Duodenal mucosa (tissue), 2 donors: ENCODE measurements at regions not wholly inside any gene's neighbourhood (a gene's known extent, or its start where the extent isn't known, plus 50 kb on each side); places are given as distances from the start of the nearest gene placed in this dataset.

Source experiments
- H3K27ac ChIP-seq: one replicate; pipeline ENCODE4 v1.7.0; 2013; ENCODE audit warnings: low read depth, low read length
- H3K27me3 ChIP-seq, 2 donors: one replicate each; pipeline ENCODE4 v1.7.0; 2013; ENCODE audit warnings: low read length in 2 of 2, control low read depth in 1 of 2; ENCODE audit not compliant: insufficient read depth in 2 of 2, control insufficient read depth in 1 of 2
- H3K36me3 ChIP-seq, 2 donors: one replicate each; pipeline ENCODE4 v1.7.0; 2013; ENCODE audit warnings: low read length in 2 of 2, control low read depth in 1 of 2; ENCODE audit not compliant: insufficient read depth in 2 of 2, control insufficient read depth in 1 of 2
- H3K4me1 ChIP-seq, 2 donors: one replicate each; pipeline ENCODE4 v1.7.0; 2013; ENCODE audit warnings: low read length in 2 of 2, control low read depth in 1 of 2; ENCODE audit not compliant: insufficient read depth in 2 of 2, control insufficient read depth in 1 of 2
- H3K4me3 ChIP-seq, 2 donors: one replicate each; pipeline ENCODE4 v1.7.0; 2013; ENCODE audit warnings: low read length in 2 of 2, low read depth in 1 of 2
- H3K9ac ChIP-seq, 2 donors: one replicate each; pipeline ENCODE4 v1.7.0; 2013; ENCODE audit warnings: low read length in 2 of 2, low read depth in 1 of 2
- H3K9me3 ChIP-seq, 2 donors: one replicate each; pipeline ENCODE4 v1.7.0; 2013; ENCODE audit warnings: low read length in 2 of 2, control low read depth in 1 of 2; ENCODE audit not compliant: control insufficient read depth in 1 of 2

- Histone ChIP-seq H3K4me1 (no peaks in the 10 kb centered on the region), H3K36me3 (no peaks in the 10 kb centered on the region), H3K27ac (no peak overlapping the region), H3K9ac (no peak overlapping the region), H3K9me3 (no peaks in the 10 kb centered on the region), H3K27me3 (no peaks in the 10 kb centered on the region), H3K4me3 (no peak overlapping the region)
These were observed 481.9 kb downstream of the GJA1 start for GRCh38 chr6:121917263-121917829.

GRCh38 chr6:121917834-121918559, 481.5 kb upstream of the HSF2 start:
- H3K4me3 ChIP-seq = no peak overlapping the region
- H3K9me3 ChIP-seq = no peaks in the 10 kb centered on the region
- H3K27me3 ChIP-seq = no peaks in the 10 kb centered on the region
- H3K36me3 ChIP-seq = no peaks in the 10 kb centered on the region
- no peak overlapping the region for H3K27ac ChIP-seq
- H3K4me1 ChIP-seq = no peaks in the 10 kb centered on the region
- H3K9ac ChIP-seq = no peak overlapping the region

DNA sequence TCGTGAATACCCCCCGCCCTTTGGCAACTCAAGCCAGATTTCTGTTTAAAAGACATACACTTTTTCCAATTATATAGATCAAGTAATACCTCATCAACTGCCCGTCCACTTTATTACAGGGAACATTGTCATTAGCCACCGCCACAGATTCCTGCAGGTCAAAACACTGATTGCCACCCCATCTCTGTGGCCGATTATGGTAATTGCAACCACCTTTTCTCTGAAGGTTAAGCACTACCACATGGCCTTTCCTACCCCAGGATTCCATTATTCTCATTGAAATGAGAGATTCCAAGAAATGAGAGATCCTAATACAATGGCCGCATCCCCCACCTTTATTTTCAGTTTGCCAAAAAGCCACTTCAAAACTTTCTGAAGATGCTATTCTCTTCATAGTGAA, 478.8 kb upstream of the HSF2 start:
- Histone ChIP-seq H3K27me3 (no peaks in the 10 kb centered on the region), H3K4me1 (no peaks in the 10 kb centered on the region), H3K4me3 (no peak overlapping the region), H3K36me3 (no peaks in the 10 kb centered on the region), H3K27ac (no peak overlapping the region), H3K9ac (no peak overlapping the region), H3K9me3 (no peaks in the 10 kb centered on the region)

- Histone ChIP-seq H3K9me3 (no peaks in the 10 kb centered on the region), H3K27me3 (no peaks in the 10 kb centered on the region), H3K36me3 (no peaks in the 10 kb centered on the region), H3K4me1 (no peaks in the 10 kb centered on the region), H3K27ac (no peak overlapping the region), H3K4me3 (no peak overlapping the region), H3K9ac (no peak overlapping the region)
These were observed 474.4 kb upstream of the HSF2 start for GRCh38 chr6:121925024-121925423.

- no peaks in the 10 kb centered on the region for H3K9me3 ChIP-seq
- no peak overlapping the region for H3K27ac ChIP-seq
- no peak overlapping the region for H3K4me3 ChIP-seq
- H3K27me3 ChIP-seq = no peaks in the 10 kb centered on the region
- no peak overlapping the region for H3K9ac ChIP-seq
- no peaks in the 10 kb centered on the region for H3K36me3 ChIP-seq
- no peaks in the 10 kb centered on the region for H3K4me1 ChIP-seq
These were observed 473.8 kb upstream of the HSF2 start for GRCh38 chr6:121925534-121926255.

DNA sequence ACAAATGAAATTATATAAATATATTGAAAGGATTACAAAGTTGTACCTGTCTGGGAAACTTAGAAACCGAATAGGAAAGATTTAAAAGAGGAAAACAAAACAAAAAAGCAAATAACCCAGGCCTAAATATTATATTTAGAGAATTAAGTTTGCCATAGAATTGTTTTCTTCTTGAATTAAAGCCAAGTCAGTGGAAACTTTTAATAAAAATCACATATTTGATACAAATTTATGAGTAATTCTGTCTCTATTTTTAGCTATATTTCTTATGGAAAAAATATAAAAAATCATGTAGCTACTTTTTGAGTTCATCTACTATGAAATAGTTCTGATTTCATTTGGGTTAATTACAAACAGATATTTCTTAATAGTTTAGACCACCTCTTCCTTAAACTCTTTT, 470.2 kb upstream of the HSF2 start:
- Histone ChIP-seq H3K4me3 (no peak overlapping the region), H3K9ac (no peak overlapping the region), H3K9me3 (no peaks in the 10 kb centered on the region), H3K27me3 (no peaks in the 10 kb centered on the region), H3K4me1 (no peaks in the 10 kb centered on the region), H3K36me3 (no peaks in the 10 kb centered on the region), H3K27ac (no peak overlapping the region)

DNA sequence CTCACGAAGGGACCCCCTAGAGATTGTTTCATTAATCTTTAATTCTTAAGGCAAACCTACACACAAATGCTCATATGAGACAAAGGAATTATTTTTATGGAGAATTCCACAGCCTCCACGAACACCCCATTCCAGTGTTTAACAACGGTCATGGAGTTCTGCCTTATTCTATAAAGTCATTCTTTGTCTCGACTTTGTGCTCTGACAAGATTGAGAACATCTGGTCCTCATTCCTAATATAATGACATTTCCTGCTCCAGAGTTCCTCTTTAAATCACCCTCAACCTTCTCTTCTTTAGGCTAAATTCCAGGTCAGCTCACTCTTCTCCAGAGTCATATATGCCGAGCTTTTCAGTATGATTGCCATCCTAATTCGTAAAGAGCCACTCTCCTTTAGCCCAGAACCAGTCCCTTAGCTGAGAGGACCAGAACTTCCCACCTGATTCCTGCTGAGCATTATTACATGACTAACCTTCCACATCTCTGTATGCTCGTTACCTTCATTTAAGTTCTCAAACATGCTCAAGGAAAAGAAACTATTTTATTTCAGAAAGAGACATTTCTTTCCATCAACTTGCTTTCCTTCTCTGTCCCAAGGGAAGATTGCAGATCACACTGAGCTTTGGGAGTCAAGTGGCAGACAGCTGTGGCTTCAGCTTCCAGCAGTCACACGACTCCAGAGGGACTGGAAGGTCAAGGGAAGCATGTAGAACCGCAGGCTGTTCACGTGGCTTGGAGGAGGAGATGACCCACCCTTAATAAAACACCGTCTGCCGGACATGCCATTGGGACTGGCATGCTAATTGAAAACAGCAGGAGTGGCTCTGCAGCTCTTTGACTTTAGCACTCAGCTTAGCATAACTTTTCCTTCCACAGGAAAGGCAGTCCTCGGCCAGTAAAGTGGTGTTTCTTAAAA, 467.1 kb upstream of the HSF2 start:
- Histone ChIP-seq H3K36me3 (no peaks in the 10 kb centered on the region), H3K27ac (no peak overlapping the region), H3K4me1 (no peaks in the 10 kb centered on the region), H3K9me3 (no peaks in the 10 kb centered on the region), H3K27me3 (no peaks in the 10 kb centered on the region), H3K9ac (no peak overlapping the region), H3K4me3 (no peak overlapping the region)

DNA sequence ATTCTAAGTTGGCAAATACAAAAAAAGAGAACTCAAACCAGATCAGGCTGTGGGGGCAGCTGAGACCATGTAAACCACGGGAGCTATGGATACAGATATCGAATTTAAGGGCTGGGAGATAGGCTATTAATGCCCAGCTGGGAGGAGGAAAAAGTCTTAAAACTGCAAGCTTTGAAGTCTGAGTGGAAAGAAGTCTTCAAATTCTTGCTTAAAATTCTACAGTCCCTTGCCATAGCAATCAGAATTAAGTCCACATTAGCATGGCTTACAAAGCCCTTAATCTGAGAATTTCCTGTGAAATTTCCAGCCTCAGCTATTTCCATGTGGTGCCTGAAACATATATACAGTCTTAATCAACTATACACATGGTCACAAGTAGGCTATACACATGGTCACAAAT, 465.0 kb upstream of the HSF2 start:
- no peaks in the 10 kb centered on the region for H3K4me1 ChIP-seq
- H3K27me3 ChIP-seq = no peaks in the 10 kb centered on the region
- H3K27ac ChIP-seq = no peak overlapping the region
- no peaks in the 10 kb centered on the region for H3K36me3 ChIP-seq
- H3K4me3 ChIP-seq = no peak overlapping the region
- no peak overlapping the region for H3K9ac ChIP-seq
- H3K9me3 ChIP-seq = no peaks in the 10 kb centered on the region

- Histone ChIP-seq H3K27ac (no peak overlapping the region), H3K27me3 (no peaks in the 10 kb centered on the region), H3K36me3 (no peaks in the 10 kb centered on the region), H3K9me3 (no peaks in the 10 kb centered on the region), H3K9ac (no peak overlapping the region), H3K4me1 (no peaks in the 10 kb centered on the region), H3K4me3 (no peak overlapping the region)
These were observed 458.7 kb upstream of the HSF2 start for GRCh38 chr6:121940728-121941127.

DNA sequence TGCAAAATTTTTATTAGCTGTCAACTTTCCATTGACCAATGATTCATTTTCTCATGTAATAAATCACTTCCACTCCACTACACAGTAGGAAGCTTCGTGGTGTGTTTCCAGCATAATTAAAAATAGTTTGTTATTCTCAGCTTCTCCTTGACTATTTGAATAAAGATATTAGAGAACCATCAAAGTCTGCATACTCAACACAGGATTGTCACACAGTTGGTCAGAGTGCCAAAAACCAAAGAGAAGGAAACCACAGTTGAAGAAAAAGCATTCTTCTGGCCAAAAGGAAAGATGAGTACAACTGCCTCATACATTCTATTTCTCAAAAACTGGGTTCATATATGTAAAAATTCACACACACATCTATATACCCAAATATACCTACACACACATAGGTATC, 455.1 kb upstream of the HSF2 start:
- H3K9ac ChIP-seq = no peak overlapping the region
- H3K27me3 ChIP-seq = no peaks in the 10 kb centered on the region
- no peaks in the 10 kb centered on the region for H3K36me3 ChIP-seq
- H3K4me3 ChIP-seq = no peak overlapping the region
- no peaks in the 10 kb centered on the region for H3K4me1 ChIP-seq
- no peak overlapping the region for H3K27ac ChIP-seq
- no peaks in the 10 kb centered on the region for H3K9me3 ChIP-seq
